DMS114 treated with DMSO at 0.1 percent for 48 hours (cell line): ENCODE measurements at regions not wholly inside any gene's neighbourhood (a gene's known extent, or its start where the extent isn't known, plus 50 kb on each side); places are given as distances from the start of the nearest gene placed in this dataset.

Source experiments
- DNase-seq: peaks from one replicate; lab custom pipeline; 2025; ENCODE audit not compliant: unreplicated experiment; lab: John Stamatoyannopoulos, UW

GRCh38 chr9:107118863-107119624 is 164.0 kb upstream of the RAD23B start:
- no peak for DNase-seq

GRCh38 chr9:107119735-107120134 is 163.3 kb upstream of the RAD23B start:
- DNase-seq, result no peak

- no peak for DNase-seq
Observed at GRCh38 chr9:107123389-107123788, 159.7 kb upstream of the RAD23B start.

GRCh38 chr9:107127608-107128007 is 155.5 kb upstream of the RAD23B start:
- no peak for DNase-seq

GRCh38 chr9:107131108-107131799 is 151.8 kb upstream of the RAD23B start:
- DNase-seq, result no peak

GRCh38 chr9:107136296-107136695 is 146.8 kb upstream of the RAD23B start:
- DNase-seq, result no peak

GRCh38 chr9:107137495-107138202 is 145.4 kb upstream of the RAD23B start:
- no peak for DNase-seq

GRCh38 chr9:107138261-107138992 is 144.7 kb upstream of the RAD23B start:
- DNase-seq, result no peak

- DNase-seq, result no peak
Observed at GRCh38 chr9:107141967-107142366, 141.1 kb upstream of the RAD23B start.

GRCh38 chr9:107142430-107142829 is 140.6 kb upstream of the RAD23B start:
- DNase-seq, result no peak

GRCh38 chr9:107142896-107143603 is 140.0 kb upstream of the RAD23B start:
- no peak for DNase-seq

GRCh38 chr9:107144475-107144874 is 138.6 kb upstream of the RAD23B start:
- no peak for DNase-seq

GRCh38 chr9:107147134-107147533 is 135.9 kb upstream of the RAD23B start:
- no peak for DNase-seq

GRCh38 chr9:107148216-107148615 is 134.9 kb upstream of the RAD23B start:
- DNase-seq, result no peak

- no peak for DNase-seq
Observed at GRCh38 chr9:107149756-107150155, 133.3 kb upstream of the RAD23B start.

GRCh38 chr9:107153336-107153735 is 129.7 kb upstream of the RAD23B start:
- DNase-seq, result no peak

- no peak for DNase-seq
Observed at GRCh38 chr9:107154291-107154690, 128.8 kb upstream of the RAD23B start.

- DNase-seq, result no peak
Observed at GRCh38 chr9:107154766-107155165, 128.3 kb upstream of the RAD23B start.

GRCh38 chr9:107155244-107155817 is 127.7 kb upstream of the RAD23B start:
- no peak for DNase-seq

GRCh38 chr9:107158321-107158720 is 124.8 kb upstream of the RAD23B start:
- DNase-seq, result peak; percentile 19
